WERI-Rb-1 (cell line): ENCODE measurements at regions not wholly inside any gene's neighbourhood (a gene's known extent, or its start where the extent isn't known, plus 50 kb on each side); places are given as distances from the start of the nearest gene placed in this dataset.

ENCODE experiments used
- DNase-seq: peaks from one replicate; pipeline ENCODE4 v3.0.0-alpha.2; 2020
- H3K27ac ChIP-seq: fragments of 250-450 bp; sonication (Bioruptor Pico); 2 replicates; pipeline ENCODE4 v1.5.1; 2020; ENCODE audit warnings: mild to moderate bottlenecking, moderate library complexity
- H3K27me3 ChIP-seq: fragments of 250-450 bp; sonication (Bioruptor Pico); 2 replicates; pipeline ENCODE4 v1.5.1; 2021; ENCODE audit warnings: mild to moderate bottlenecking, low read depth, moderate library complexity; ENCODE audit not compliant: insufficient read depth, severe bottlenecking
- H3K36me3 ChIP-seq: fragments of 250-450 bp; sonication (Bioruptor Pico); 2 replicates; pipeline ENCODE4 v1.5.1; 2020; ENCODE audit warnings: mild to moderate bottlenecking, moderate library complexity
- H3K4me3 ChIP-seq: 2 replicates; pipeline ENCODE4 v1.5.1; 2011; ENCODE audit warnings: low read depth, mild to moderate bottlenecking, control low read depth, low read length
- H3K9me3 ChIP-seq: fragments of 250-450 bp; sonication (Bioruptor Pico); 2 replicates; pipeline ENCODE4 v1.5.1; 2021; ENCODE audit warnings: mild to moderate bottlenecking, moderate library complexity; ENCODE audit not compliant: severe bottlenecking
- CTCF ChIP-seq: IDR thresholded peaks from 2 replicates; pipeline ENCODE4 v1.5.1; 2011; ENCODE audit warnings: low read depth, mild to moderate bottlenecking, control low read depth, inconsistent platforms, low read length

DNA sequence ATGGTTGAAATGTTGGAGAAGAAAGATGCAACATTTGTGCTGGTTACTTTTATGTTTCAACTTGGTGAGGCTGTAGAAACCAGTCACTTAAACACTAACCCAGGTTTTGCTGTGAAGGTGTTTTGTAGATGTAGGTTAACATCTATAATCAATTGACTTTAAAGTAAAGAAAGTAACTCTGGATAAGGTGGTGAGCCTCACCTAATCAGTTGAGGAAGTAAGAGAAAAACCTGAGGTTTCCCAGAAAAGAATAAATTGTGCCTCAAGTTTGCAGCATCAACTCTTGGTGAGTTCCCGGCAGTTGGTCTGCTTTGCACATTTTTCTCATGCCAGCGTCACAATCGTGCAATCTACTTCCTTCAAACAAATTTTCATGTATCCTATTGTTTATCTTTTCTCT is 673.4 kb downstream of the QKI start:
- Histone ChIP-seq H3K27ac (no peak overlapping the region), H3K36me3 (no peaks in the 10 kb centered on the region), H3K4me3 (no peak overlapping the region), H3K27me3 (no peaks in the 10 kb centered on the region), H3K9me3 (no peaks in the 10 kb centered on the region)
- no peak for DNase-seq
- TF ChIP-seq CTCF = no peak

- Histone ChIP-seq H3K36me3 (no peaks in the 10 kb centered on the region), H3K4me3 (no peak overlapping the region), H3K27ac (no peak overlapping the region), H3K27me3 (no peaks in the 10 kb centered on the region), H3K9me3 (no peaks in the 10 kb centered on the region)
- no peak for TF ChIP-seq CTCF
- no peak for DNase-seq
Measured at GRCh38 chr6:164087211-164087610, 672.7 kb downstream of the QKI start.

DNA sequence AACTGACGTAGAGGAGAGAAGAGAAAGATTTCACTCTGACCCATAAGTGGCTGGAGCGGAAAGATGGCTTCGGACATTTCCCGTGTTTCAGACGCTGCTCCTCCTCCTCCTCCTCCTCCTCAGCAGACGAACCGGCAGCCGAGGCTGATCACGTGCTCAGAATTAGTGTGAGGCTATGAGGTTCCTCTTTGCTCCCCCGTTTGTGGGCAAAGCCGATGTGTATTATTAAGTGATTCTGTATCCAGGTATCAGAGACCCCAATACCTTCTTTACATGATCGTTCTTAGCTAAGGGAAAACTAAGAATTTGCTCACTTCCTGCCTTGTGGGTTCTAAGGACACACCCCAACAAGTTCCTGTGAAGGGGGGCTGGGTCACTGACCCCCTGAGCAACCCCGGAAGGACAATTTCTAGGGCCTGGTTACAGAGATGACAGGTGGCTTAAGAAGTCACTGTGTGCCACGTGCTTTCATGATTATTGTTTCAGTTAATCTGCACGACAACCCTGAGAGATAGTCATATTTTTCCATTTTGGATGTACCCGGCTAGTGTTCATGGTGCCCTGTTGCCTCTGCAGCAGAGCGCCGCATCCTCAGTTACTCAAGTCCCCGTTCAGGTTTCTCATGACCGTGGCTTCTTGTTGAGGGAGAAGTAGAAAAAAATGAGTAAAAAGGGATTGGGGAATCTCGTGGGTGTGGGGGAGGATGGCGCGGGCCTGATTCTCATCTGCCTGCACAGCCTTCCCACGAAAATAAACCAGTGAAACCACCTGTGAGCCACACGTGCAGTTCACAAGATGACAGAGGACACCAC is 671.8 kb downstream of the QKI start:
- no peaks in the 10 kb centered on the region for H3K27me3 ChIP-seq
- TF ChIP-seq CTCF = no peak
- H3K27ac ChIP-seq = no peak overlapping the region
- H3K36me3 ChIP-seq = no peaks in the 10 kb centered on the region
- no peaks in the 10 kb centered on the region for H3K9me3 ChIP-seq
- no peak for DNase-seq
- H3K4me3 ChIP-seq = no peak overlapping the region

DNA sequence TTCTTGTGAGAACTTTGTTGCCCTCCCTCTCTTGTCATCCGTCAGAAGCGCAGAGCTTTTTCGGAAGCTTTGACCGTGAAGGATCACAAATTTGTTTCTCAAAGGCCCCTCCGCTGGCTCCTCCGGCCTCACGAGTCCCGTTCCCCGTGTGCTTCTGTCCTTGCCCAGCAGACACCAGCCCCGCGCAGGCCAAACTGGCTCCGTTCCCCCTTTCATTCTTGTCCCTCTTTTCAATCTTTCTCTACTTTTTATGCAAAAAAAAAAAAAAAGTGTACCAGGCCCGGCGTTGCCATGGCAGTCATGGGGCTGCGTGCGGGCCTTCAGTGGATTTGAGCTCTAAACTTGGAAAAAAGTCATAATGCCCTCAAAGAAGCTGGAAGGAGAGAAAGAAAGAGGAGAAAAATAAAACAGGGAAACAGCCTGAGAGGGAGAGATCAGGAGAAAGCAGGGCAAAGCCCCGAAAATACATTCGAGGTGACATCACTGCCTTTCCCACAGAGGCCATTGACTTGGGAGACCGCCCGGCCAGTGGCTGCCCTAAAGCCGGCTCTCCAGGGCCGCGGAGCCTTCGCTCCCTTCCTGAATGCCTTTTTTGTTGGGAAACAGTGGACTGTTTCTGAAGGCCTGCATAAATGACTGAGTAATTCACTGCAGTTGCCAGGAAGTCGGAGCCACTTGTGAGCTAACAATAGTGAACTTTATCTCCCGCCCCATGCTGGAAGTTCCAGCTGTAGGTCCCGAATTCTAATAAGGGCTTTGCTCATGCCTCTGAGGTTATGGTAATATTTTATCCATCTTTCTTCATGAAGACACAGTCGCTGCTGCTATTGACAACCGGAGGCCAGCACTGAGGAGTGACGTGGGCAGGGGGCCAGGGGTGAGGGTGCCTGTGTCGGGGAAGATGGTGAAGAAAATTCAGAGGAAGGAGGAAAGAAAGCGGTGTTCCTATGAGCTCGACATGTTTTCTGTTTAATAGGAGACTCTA is 670.9 kb downstream of the QKI start:
- no peak for TF ChIP-seq CTCF
- no peak for DNase-seq
- Histone ChIP-seq H3K4me3 (no peak overlapping the region), H3K27ac (no peak overlapping the region), H3K9me3 (no peaks in the 10 kb centered on the region), H3K36me3 (no peaks in the 10 kb centered on the region), H3K27me3 (no peaks in the 10 kb centered on the region)

DNA sequence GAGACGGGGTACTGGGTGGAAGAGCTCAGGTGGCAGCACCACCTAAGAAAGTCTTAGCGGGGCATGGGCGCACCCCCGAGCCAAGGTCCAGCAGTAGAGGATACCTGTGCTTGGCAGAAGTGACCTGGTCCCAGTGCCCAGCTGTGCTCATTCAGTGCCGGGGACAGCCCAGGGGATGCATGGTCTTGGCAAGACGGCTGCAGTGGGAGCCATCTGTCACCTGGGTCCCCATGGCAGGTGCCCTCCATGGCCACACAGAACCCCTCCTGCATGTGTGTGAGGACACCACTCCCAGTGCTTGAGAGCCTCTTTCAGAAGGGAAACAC is 664.7 kb downstream of the QKI start:
- Histone ChIP-seq H3K4me3 (no peak overlapping the region), H3K36me3 (no peaks in the 10 kb centered on the region)
- TF ChIP-seq CTCF = no peak

More for the DNA sequence above, 664.7 kb downstream of the QKI start:
- no peaks in the 10 kb centered on the region for H3K9me3 ChIP-seq
- DNase-seq = no peak
- H3K27ac ChIP-seq = no peak overlapping the region
- no peaks in the 10 kb centered on the region for H3K27me3 ChIP-seq
